MM.1S (cell line): ENCODE measurements at regions not wholly inside any gene's neighbourhood (a gene's known extent, or its start where the extent isn't known, plus 50 kb on each side); places are given as distances from the start of the nearest gene placed in this dataset.

Experiments used
- DNase-seq: peaks from one replicate; pipeline ENCODE4 v3.0.0-alpha.2; 2015
- H2AFZ ChIP-seq: fragments of 300-600 bp; sonication (generic); 2 replicates; pipeline ENCODE4 v1.6.0; 2016; ENCODE audit warnings: antibody characterized with exemption, low read length
- H3F3A ChIP-seq: fragments of 300-600 bp; sonication (generic); 2 replicates; pipeline ENCODE4 v1.6.1; 2016; ENCODE audit warnings: mild to moderate bottlenecking, antibody characterized with exemption, low read length, moderate library complexity, mixed read lengths; ENCODE audit not compliant: insufficient read depth
- H3K27ac ChIP-seq: fragments of 300-600 bp; sonication (generic); 2 replicates; pipeline ENCODE4 v1.5.1; 2016; ENCODE audit warnings: mild to moderate bottlenecking, low read length
- H3K27me3 ChIP-seq: fragments of 300-600 bp; sonication (generic); replicated peaks from 2 replicates; pipeline ENCODE4 v1.6.0; 2016; ENCODE audit warnings: low read length; ENCODE audit not compliant: insufficient read depth
- H3K36me3 ChIP-seq: fragments of 300-600 bp; sonication (generic); replicated peaks from 2 replicates; pipeline ENCODE4 v1.6.1; 2016; ENCODE audit warnings: mild to moderate bottlenecking, low read length, mixed read lengths; ENCODE audit not compliant: insufficient read depth
- H3K4me1 ChIP-seq: fragments of 300-600 bp; sonication (generic); 2 replicates; pipeline ENCODE4 v1.6.1; 2016; ENCODE audit warnings: low read length, mixed read lengths
- H3K4me2 ChIP-seq: fragments of 300-600 bp; sonication (generic); 2 replicates; pipeline ENCODE4 v1.6.0; 2016; ENCODE audit warnings: low read depth, low read length
- H3K4me3 ChIP-seq: fragments of 300-600 bp; sonication (generic); 2 replicates; pipeline ENCODE4 v1.5.1; 2016; ENCODE audit warnings: low read length, mixed read lengths
- H3K79me2 ChIP-seq: fragments of 300-600 bp; sonication (generic); 2 replicates; pipeline ENCODE4 v1.6.1; 2016; ENCODE audit warnings: mixed run types, low read length, mixed read lengths
- H3K9ac ChIP-seq: fragments of 300-600 bp; sonication (generic); 2 replicates; pipeline ENCODE4 v1.6.1; 2016; ENCODE audit warnings: low read length, mixed read lengths
- H3K9me2 ChIP-seq: fragments of 300-600 bp; sonication (generic); replicated peaks from 2 replicates; pipeline ENCODE4 v1.6.1; 2016; ENCODE audit warnings: mild to moderate bottlenecking, low read length, mixed read lengths; ENCODE audit not compliant: insufficient read depth
- H3K9me3 ChIP-seq: fragments of 300-600 bp; sonication (generic); replicated peaks from 2 replicates; pipeline ENCODE4 v1.6.1; 2016; ENCODE audit warnings: mild to moderate bottlenecking, low read length, mixed read lengths; ENCODE audit not compliant: insufficient read depth
- H4K20me1 ChIP-seq: fragments of 300-600 bp; sonication (generic); 2 replicates; pipeline ENCODE4 v1.6.1; 2016; ENCODE audit warnings: mild to moderate bottlenecking, low read length, moderate library complexity, mixed read lengths; ENCODE audit not compliant: insufficient read depth
- EZH2 ChIP-seq: fragments of 300-600 bp; sonication (generic); optimal IDR thresholded peaks from 2 replicates; pipeline ENCODE3; 2017; ENCODE audit warnings: low read depth, mild to moderate bottlenecking, antibody characterized with exemption, low read length, mixed read lengths
- EZH2phosphoT487 ChIP-seq: fragments of 300-600 bp; sonication (generic); IDR thresholded peaks from 2 replicates; pipeline ENCODE4 v1.6.1; 2018; ENCODE audit warnings: antibody characterized with exemption, low read length
- TF ChIP-seq, protein P1 (sequence below): fragments of 300-600 bp; sonication (generic); IDR thresholded peaks from 2 replicates; pipeline ENCODE4 v1.5.1; 2016; ENCODE audit warnings: antibody characterized with exemption, low read length, mixed read lengths

DNA sequence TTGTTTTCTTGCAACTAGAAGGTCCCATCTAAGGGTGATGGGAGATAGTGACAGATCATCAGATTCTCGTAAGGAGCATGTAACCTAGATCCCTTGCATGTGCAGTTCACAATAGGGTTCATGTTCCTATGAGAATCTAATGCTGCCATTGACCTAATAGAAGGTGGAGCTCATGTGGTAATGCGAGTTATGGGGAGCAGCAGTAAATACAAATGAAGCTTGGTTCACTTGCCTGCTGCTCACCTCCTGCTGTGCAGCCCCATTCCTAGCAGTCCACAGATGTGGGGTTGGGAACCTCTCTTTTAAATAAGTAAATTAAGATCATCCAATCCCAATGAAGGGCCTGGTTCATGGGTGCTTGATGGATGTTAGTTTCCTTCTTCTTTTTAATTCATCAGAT is 148.7 kb upstream of the ATP1B1 start:
- Histone ChIP-seq H3K9me2 (no peaks in the 10 kb centered on the region), H3K27me3 (no peaks in the 10 kb centered on the region), H2AFZ (no peak overlapping the region), H3K4me1 (no peaks in the 10 kb centered on the region), H3K9me3 (no peaks in the 10 kb centered on the region), H3K9ac (no peak overlapping the region), H3K4me2 (no peak overlapping the region), H3K79me2 (no peaks in the 10 kb centered on the region), H3K27ac (no peak overlapping the region), H3K36me3 (no peaks in the 10 kb centered on the region), H4K20me1 (no peaks in the 10 kb centered on the region), H3K4me3 (no peak overlapping the region), H3F3A (no peaks in the 10 kb centered on the region)
- TF ChIP-seq, protein P1, sequence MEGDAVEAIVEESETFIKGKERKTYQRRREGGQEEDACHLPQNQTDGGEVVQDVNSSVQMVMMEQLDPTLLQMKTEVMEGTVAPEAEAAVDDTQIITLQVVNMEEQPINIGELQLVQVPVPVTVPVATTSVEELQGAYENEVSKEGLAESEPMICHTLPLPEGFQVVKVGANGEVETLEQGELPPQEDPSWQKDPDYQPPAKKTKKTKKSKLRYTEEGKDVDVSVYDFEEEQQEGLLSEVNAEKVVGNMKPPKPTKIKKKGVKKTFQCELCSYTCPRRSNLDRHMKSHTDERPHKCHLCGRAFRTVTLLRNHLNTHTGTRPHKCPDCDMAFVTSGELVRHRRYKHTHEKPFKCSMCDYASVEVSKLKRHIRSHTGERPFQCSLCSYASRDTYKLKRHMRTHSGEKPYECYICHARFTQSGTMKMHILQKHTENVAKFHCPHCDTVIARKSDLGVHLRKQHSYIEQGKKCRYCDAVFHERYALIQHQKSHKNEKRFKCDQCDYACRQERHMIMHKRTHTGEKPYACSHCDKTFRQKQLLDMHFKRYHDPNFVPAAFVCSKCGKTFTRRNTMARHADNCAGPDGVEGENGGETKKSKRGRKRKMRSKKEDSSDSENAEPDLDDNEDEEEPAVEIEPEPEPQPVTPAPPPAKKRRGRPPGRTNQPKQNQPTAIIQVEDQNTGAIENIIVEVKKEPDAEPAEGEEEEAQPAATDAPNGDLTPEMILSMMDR: no peak
- TF ChIP-seq EZH2phosphoT487: no peak
- TF ChIP-seq EZH2: no peak
- DNase-seq: no peak

DNA sequence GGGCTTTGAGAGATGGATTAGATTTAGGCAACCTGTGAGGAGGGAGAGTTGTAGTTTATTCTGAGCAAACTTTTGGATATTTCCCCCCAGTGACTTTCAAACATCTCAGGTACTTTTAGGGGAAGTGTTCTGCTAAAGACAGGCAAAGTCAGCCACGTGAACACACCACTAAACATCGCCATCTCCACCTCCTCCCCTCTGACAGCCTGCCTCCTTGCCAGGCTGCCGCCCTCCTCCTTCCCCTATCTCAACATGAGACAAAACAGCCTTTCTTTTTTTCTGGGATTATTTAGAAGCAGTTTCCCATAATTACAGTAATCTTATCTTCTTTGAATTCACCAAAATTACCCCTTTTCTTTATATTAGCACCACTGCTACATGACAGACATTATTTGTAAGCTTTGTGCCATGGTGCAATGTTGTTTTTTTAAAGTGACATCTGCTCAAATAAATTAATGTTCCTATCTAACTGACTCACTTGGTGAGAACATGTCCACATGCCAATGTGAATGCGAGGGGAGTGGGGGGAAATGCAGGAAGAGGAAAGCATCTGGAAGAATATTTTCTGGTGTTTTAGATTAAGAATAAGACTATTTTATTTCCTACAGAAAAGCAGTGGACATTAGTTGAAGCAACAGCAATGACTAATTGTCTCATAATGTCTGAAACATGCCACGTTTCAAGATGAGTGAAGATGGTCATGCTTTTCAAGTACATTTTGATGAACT is 147.8 kb upstream of the ATP1B1 start:
- no peaks in the 10 kb centered on the region for H3K4me1 ChIP-seq
- no peaks in the 10 kb centered on the region for H4K20me1 ChIP-seq
- H3K27me3 ChIP-seq: no peaks in the 10 kb centered on the region
- no peak for TF ChIP-seq EZH2
- TF ChIP-seq, protein P1: no peak
- no peak for TF ChIP-seq EZH2phosphoT487
- H3K4me3 ChIP-seq: no peak overlapping the region
- no peak overlapping the region for H3K27ac ChIP-seq
- no peaks in the 10 kb centered on the region for H3K9me3 ChIP-seq
- no peak overlapping the region for H3K9ac ChIP-seq
- no peaks in the 10 kb centered on the region for H3F3A ChIP-seq
- no peaks in the 10 kb centered on the region for H3K9me2 ChIP-seq
- no peaks in the 10 kb centered on the region for H3K36me3 ChIP-seq
- DNase-seq: no peak
- H3K4me2 ChIP-seq: no peak overlapping the region
- no peaks in the 10 kb centered on the region for H3K79me2 ChIP-seq
- H2AFZ ChIP-seq: no peak overlapping the region

DNA sequence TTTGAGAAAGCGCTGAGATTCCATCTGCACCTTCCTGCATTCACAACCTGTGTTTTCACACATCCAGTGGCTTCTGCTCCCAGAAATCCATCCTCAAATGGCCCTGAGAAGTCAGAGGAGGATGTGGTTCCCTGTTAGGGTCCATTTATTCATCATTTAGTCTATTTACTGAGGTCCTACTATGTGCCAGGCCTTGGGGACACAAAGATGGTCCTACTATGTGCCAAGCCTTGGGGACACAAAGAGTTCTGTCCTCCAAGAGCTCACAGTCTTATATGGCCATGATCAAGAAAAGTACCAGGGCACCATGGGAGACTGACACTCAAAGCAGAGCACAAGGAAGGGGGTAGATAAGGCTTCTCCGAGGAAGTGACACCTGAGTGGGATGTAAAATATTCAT is 147.1 kb upstream of the ATP1B1 start:
- Histone ChIP-seq H3K36me3 (no peaks in the 10 kb centered on the region), H3K9me2 (no peaks in the 10 kb centered on the region), H4K20me1 (no peaks in the 10 kb centered on the region), H3K4me2 (no peak overlapping the region), H3K4me1 (no peaks in the 10 kb centered on the region), H3K79me2 (no peaks in the 10 kb centered on the region), H3K9ac (no peak overlapping the region), H3K27me3 (no peaks in the 10 kb centered on the region), H3K4me3 (no peak overlapping the region), H3F3A (no peaks in the 10 kb centered on the region), H3K9me3 (no peaks in the 10 kb centered on the region), H3K27ac (no peak overlapping the region), H2AFZ (no peak overlapping the region)
- TF ChIP-seq EZH2phosphoT487: no peak
- no peak for TF ChIP-seq EZH2
- TF ChIP-seq, protein P1: no peak
- no peak for DNase-seq
